GM04503 (cell line): ENCODE measurements at regions not wholly inside any gene's neighbourhood (a gene's known extent, or its start where the extent isn't known, plus 50 kb on each side); places are given as distances from the start of the nearest gene placed in this dataset.
"Not testable (repeated sequence)": the region's sequence is repeated elsewhere in the genome, so short reads cannot be mapped to it uniquely, and the experiment has no call there.

Experiments used
- DNase-seq: peaks from one replicate; pipeline ENCODE4 v3.0.0-alpha.2; 2012; ENCODE audit warnings: low read depth

DNA sequence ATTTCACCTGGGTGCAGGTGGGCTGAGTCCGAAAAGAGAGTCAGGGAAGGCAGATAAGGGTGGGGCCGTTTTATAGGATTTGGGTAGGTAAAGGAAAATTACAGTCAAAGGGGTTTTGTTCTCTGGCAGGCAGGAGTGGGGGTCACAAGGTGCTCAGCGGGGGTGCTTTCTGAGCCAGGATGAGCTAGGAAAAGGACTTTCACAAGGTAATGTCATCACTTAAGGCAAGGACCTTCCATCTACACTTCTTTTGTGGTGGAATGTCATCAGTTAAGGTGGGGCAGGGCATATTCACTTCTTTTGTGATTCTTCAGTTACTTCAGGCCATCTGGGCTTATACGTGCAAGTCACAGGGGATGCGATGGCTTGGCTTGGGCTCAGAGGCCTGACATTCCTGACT is 68.6 kb upstream of the ARG1 start:
- DNase-seq = not testable (repeated sequence)

DNA sequence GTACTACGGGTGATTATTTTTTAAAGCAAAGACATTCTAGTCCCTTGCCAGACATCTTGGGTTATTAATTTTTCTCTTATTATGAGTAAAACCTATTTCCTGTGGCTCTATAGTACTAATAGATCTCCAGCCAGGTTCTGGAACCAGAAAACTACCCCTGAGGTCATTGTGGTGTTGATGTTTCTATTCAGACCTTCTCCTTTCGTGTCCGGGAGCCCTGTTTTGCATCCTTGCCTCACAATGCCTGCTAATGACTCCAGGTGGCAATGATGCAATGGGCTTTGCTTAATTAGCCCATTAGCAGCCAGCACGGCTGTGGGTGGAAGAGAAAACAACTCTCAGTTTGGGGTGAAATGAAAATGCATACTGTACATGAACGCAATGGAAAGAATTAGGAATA is 62.9 kb upstream of the ARG1 start:
- DNase-seq = no peak

DNA sequence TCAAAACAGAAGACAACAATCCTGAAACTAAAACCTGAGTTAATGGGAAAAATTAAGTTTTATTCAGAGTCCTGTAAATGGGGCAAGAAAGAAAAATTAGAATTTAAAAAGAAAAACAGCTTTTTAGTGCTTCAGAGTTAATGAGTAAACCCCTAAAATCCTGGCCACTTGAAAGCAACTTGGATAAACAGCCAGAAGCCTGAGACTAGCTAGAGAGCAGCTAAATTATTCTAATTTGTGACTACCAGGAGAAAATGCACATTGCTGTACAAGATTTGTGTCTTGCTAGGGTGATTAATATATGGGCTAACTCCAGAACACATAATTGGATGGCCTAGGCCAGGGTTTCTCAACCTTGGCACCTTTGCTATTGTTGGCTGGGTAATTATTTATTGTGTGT is 62.4 kb upstream of the ARG1 start:
- no peak for DNase-seq

DNA sequence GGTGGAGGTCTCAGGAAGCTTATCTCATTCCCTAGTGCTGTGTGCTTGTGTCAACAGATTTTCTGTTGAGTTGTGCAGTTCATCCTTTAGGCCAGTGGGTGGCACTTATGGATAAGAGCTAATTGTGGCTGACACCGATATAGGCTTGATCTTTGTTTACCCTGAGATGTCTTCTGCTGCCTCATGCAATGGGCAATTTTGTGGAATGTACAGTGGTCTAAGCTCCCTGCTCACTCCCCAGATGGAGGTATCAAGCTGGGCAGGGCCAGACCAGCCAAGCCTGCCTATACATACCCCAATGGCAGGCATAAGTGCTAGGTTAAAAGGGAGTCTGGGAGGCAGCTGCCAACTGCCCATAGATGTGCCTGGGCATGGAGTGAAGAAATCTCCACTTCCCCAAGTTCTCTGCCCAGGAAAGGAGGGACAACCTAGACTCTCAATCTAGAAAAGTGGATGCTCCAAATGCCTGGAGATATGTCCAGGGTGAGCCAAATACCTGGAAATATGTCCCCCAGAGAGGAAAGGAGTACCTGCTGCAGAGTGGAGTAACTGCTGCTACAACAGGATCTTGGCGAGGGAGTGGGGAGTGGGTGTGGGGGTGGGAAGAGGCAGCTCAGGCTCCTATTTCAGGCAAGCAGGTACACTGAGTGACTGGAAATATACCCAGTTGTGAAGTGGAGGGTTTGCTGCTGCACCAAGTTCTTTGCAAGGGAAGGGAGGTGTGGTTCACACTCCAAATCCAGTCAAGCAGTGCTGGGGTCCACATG is 53.2 kb upstream of the ARG1 start:
- peak; percentile 1 for DNase-seq
